Colon (tissue), 2 donors: ENCODE measurements at regions not wholly inside any gene's neighbourhood (a gene's known extent, or its start where the extent isn't known, plus 50 kb on each side); places are given as distances from the start of the nearest gene placed in this dataset.

ENCODE experiments used
- FAIRE-seq: peaks from 2 replicates; lab custom pipeline; 2012; peaks lifted over from hg19 to GRCh38; lab: Jason Lieb, UNC
- donor health status: control.
- donor health status: control.

DNA sequence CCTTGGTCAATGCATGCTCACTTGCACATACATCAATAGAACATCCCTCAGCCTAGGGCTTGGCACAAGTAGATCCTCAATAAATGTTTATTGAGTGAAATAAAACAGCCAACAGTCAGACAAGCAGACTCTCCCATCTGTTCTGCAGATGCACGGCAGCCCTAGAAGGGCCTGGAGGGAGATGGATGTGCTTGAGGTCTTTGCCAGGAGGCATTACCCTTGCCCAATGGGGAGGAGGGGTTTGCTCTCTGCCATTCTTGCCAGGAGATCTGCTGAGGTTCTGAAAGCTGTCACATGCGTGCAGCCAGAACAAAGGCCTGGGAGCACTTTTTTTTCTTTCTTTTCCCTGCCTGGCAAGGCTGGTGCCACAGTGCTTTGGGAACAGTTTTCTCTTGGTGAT, 349.3 kb upstream of the THRB start:
- FAIRE-seq: no peak

DNA sequence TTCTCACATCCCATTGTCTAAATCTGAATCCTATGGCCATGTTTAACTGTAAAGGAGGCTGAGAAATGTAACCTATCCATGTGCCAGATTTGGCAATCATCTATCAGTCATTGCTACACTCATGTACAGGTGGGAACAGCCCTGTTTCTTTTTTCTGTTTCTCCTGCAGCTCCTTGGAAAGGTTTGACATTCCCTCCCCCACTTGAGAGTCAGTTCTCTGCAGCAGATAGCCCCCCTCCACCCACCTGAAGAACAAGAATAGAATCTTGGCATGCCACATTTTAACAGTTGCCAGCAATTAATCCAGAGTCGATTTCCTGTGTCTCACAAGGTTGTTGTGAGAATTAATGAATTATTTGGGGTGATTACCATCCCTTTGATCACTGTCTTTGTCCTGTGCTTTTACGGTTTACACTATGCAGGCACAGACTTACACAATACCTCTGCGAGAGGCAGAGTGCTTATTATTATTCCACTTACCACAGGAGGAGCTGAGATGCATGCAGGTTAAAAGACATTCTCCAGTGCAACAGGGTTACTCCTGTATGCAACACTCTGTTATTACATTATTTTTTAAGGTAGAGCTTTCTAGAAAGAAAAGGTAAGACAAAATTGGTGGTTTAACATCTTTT, 351.0 kb upstream of the THRB start:
- FAIRE-seq: no peak

DNA sequence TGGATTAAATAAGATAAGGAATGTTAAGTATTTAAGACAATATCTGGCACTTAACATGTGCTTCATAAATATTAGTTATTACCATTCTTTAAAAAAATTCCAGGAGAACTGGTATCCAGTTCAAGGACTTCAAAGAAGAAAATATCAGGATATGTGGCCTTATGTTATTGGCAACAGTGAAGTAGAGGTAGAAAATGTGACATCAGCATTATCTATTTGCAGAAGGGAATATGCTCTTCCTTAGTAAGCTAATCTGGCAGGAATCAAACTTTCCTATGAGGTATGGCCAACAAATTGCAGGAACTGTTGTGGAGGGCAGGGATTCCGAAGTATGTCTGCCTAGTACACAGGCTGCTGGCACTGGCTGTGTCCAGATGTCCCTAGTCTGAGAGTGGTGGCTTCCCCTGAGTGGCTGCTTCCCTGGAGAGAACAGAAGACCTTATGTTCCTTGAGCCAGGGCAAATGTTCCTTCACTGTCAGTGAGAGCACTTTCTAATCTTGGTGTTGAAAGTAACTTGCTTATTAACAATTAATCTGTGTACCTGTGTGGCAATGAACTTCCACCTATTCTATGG, 351.7 kb upstream of the THRB start:
- FAIRE-seq: no peak

DNA sequence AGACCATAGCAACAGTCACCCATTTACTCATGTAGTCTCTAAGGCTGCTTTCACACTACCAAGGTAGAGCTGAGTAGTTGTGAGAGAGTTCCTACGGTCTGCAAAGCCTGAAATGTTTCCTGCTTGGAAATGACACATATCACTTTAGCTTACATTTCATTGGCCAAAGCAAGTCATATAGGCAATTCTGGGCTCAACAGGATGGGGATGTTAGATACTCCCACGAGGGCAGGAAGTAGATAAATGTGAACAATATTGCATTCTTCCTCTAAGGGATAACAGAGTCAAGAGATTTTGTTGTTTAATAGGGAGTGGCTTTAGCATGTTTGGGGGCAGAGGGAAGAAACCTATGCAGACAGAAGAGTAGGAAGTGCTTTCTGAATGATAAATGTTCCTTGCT, 355.6 kb upstream of the THRB start:
- FAIRE-seq: no peak

DNA sequence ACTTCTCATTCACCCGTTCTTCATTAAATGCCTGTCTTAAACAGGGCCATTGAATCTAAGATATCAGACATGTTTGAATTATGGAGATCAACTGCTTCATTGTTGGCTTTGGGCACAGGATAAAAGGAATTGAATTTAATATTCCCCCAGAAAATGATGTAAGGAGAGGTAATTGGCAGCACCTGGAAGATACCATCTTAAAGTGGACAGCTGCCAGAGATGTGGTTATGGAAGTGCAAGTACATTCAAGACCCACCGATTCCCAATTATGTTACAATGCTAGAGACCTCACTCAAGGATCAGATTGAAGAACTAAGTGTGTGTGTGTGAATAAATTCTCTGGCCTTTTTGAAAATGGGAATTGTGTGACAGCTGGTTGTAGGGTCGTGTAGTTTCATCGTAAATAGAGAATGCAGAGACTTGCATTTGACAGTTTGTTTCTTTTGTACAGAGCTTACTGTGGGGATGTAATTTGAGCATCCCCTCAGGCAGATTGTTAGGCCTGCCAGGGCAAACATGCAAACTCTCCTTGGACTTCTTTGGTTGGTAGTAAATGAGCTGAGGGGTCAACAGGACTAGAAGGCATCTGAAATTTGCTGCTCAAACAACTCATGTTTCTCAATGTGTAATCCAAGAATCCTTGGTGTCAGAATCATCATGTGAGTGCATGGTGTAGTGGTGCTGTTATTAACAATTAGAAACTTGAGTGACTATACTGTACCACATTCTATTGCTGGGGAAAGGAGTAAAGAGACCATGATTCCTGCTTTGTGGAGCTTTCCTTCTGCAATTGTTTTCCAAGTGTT, 359.2 kb upstream of the THRB start:
- FAIRE-seq: no peak

DNA sequence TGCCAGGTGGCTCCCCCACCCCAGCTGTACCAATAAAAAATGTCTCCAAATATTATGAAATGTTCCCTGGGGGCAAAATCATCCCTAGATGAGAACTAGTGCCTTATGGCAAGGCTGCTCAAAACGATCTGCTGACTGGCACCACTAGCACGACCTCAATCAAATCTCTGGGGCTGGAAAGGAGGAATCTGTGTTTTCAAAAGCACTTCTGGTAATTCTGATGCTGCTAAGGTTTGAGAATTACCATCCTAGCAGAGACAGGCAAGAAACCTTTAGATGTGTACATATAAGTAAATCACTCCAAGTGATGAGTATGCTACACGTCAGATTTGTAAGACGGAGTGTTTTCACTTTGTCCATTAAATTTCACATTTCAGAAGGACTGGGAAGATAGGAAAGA, 360.1 kb upstream of the THRB start:
- no peak for FAIRE-seq

DNA sequence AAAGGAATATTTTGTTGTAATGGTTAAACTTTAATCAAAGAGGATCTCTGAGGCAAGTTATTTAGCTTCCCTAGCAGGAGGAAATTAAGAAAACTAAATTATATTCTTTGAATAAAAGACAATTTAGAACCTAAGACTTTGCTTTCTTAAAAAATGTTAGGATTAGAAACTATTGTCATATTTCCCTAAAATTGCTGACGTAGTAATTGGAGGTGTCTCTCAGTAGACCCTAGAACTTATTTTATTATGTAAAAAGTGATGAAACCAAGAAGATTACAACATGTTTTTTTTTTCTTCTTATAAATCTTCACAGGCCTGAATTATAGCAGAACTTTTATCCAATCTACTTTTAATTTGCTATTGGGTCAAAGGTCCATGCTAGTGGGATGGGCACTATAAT, 363.3 kb upstream of the THRB start:
- FAIRE-seq: no peak

DNA sequence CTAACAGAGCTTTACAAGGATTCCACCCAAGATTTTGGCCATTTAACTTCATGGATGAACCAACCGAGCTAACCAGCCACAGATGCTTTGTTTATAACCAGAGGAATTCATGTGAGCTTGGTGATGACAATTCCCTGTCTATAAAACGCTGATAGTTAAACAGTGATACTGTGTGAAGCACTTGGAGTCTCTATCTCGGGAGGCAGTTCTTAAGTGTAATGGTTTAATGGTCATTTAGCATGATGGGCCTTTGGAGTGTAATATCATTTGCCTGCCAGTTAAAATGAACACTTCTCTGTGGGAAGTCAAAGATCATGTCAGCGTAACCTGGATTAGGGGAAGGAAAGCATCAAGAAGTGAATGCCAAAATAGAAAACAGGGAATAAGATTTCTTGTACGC, 368.6 kb upstream of the THRB start:
- FAIRE-seq: no peak

DNA sequence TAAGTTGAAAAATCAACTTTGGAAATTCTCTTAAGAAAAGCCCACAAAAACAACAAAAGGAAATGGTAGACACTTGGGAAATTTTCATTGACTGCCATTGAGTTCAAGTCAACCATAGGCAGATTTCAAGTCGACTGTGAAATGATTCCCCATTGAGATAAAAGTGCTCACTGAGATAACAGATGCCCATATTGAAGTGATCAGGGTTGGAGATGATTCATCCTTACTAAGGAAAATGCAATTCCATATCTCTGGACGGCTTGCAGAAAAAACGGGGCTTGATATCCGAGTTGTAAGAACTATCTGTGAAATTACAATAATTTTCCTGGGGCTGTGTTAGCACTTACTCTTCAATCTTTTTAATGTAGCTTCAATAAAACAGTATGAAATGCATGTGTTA, 373.1 kb upstream of the THRB start:
- no peak for FAIRE-seq

DNA sequence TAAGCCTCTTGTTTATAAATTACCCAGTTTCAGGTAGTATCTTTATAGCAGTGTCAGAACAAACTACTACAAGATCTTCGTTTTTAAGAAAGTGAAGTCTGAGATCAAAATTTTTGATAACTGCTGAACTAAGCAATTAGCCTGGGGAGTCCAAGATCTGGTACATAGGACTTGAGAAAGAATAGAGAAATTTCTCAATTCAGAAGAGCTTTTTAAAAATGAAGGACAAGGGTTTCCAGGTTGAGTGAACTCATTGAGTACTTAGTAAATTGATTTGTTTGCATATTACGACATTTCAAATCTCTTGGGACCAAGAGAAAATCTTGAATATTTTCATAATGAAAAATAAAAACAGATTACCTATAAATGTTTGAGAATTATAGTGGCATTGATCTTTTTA, 386.6 kb upstream of the THRB start:
- no peak for FAIRE-seq

DNA sequence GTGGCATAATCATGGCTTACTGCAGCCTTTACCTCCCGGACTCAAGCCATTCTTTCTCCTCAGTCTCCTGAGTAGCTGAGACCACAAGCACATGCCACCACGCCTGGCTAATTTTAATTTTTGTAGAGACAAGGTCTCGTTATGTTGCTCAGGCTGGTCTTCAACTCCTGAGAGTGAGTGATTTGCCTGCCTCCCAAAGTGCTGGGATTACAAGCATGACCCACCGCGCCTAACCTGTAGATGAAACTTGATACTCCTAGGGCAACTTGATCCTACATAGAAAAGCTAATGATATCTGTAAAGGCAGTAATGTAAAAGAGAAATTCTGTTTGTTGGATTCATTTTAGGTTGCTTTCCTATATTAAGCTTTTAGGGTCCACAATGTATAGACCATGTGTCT, 391.9 kb upstream of the THRB start:
- no peak for FAIRE-seq

DNA sequence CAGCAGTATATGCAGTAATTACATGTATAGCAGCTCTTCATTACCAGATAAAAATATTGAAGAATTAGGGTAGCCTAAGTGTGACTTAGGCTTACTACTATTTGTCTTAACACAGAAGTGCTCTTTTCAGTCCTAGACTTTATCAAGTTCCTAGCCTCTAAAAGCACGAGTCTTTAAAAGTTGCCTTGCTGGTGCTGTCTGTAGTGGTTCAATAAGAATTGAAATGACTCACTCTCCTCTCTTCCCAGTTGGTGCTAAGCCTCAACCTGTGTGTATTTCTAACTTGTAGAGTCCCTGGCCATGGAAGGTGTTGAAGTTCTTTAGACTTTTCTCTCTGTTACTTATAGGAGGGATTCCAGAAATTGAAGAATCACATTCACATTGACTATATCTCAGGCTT, 395.4 kb upstream of the THRB start:
- no peak for FAIRE-seq

DNA sequence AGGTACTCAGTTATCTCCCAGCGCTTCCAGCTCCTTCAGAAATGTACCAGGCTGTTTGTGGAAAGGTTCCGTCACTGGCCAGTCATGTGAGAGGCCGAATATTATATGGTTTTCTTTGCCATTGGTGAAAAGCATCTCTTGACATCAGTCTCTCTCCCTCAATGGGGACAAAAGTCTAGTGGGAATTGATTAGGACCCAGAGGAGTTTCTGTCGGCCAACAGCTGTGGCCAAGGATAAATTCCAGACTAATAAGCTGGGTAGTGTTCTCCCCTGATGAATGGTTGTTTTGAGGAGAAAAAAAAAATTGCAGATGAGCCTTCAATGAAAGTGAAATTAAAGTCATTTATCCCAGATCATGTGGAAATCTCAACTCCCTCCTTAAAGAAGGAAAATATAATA, 404.7 kb upstream of the THRB start:
- no peak for FAIRE-seq

DNA sequence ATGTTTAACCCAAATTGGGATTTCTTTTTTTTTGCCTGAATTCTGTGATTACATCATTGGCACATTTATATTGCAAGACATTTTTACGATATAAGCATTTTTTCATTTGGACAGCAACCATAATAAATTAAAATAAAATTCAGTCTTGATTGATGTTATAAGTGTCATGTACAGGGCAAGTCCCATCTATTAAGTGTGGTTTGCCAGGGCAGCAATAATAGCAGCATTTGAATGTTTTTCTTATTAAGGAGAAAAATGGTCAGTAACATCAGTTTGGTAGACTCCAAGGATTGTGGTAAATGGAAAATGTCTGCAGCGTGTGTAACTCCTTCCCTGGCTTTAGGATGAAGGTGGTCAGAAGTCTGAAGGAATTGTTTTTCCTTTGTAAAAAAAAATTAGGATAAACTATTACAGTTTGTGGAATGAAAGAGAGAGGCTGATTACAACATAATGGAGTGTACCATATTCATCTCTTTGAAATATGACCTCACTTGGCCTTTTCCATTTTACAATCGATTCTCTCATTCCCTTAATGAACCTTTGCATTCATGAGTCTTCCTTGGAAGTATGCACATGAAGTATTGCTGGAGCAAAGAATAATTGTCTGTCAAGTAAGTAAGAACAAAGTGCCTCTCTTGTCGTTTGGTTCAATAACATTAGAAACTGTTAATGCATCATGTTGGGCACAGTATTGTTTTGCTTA, 405.4 kb upstream of the THRB start:
- FAIRE-seq: no peak

DNA sequence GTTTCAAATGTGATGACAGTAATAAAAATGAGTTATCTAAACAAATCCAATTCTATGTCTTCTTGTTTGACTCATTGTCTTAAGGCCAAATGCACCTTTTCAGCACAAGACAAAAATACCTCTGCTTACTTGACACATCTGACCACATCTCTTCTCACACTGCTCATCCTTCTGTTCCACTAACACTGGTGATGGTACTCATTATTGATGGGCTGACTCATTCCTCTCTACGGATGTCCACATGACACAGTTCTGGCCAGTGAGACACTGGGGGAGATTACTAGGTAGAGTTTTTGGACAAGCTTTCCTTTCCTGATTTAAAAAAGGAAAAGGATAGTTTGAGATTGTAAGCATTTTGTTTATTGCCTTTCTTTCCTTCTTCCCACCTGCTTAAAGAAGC, 410.6 kb upstream of the THRB start:
- FAIRE-seq: no peak

DNA sequence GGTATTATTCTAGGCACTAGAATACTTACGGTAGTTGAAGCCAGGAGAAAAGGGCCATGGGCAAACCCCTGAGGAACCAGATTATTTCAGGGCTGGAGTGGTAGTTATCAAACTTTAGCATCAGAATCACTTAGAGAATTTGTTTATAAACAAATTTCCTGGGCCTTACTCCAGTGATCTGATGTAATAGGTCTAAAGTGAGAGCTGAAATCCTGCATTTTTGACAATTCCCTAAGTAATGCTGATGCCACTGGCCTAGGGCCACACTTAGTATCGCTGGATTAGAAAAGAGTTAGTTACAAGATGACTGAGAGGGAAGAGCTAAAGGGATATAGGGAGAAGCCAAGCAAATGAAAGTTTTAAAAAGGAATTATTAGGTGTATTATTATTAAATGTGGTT, 412.5 kb upstream of the THRB start:
- FAIRE-seq: no peak

DNA sequence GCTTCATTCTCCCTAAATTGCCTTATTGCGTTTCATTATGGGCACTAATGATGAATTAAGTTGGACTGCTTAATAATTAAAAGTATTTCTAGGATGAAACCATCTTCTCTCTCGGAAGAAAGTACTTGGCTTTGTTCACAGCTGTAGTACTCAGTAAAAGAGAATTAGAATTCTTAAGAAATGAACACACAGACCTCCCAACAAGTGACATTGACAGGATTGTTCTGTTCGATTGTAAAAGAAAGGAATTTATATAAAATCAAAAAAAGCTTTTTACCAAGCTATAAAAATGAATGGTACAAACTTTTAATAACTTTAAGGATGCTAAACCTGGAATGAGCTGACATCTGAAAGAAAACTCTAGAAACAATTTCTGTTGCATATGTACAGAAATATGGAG, 416.4 kb upstream of the THRB start:
- FAIRE-seq: no peak

DNA sequence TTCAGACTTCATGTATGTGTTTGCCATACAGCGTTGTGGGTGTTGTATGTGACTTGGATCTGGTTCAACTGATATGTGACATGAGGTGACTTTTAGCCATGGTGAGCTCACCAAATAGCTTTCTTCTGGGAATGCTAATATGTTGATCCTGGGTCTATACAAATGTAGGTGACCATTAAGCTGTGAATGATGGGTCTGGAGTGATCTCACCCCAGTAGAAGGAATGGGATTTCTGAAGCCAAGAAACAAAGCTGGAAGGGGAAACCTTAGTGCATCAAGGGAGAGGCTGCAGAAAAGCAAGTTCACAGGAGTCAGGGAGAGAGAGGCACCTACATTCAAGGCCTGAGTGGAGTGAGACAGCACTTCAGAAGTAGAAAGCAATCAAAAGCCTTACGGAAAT, 421.0 kb upstream of the THRB start:
- no peak for FAIRE-seq

DNA sequence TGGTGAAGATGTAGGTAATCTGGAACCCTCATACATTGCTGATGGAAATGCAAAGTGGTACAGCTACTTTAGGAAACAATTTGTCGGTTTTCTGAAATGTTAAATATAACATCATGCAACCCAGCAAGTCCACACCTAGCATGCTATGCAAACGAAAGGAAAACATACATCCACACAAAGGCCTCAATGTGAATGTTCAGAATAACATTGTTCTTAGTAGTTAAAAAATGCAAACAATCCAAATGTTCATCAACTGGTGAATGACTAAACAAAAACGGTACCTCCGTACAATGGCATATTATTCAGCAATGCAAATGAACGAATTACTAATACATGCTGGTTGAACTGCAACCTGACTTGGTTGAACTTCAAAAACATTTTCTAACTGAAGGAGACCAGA, 423.3 kb upstream of the THRB start:
- no peak for FAIRE-seq

DNA sequence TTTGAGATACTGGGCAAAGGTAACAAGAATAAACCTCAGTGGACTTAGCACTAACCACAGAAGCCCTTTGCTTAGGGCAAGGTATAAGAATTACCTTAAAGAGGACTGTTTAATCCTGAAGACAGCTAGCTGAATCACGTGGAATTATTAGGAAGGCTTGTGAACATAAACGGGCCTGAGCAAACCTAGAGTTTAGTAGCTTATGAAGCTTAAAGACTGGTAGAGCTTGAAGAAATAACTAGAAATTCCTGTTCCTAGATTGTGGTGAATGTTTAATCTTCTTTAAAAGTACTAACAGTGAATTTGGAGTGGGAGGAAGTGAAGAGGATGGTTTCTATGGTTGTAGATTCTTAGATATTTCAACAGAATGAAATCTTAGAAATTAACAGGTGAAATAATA, 428.9 kb upstream of the THRB start:
- no peak for FAIRE-seq

DNA sequence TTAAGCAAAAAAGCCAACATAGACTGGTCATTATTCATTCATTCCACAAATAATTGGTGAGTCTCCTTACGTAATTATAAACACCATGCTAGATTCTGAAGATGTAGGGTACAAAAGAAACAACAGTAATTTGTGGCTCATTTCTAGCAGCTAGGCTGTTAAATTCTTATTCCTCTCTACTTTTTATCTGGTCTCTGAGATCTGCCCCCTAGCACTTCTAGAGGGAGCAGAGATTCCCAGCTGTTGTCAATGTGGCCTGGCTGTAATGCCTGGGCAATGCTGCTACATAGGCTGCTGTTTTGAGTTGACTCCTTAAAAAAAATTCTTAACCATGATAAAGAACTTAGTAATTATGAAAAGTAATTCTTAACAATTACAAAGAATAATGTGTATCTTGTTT, 434.9 kb upstream of the THRB start:
- no peak for FAIRE-seq

DNA sequence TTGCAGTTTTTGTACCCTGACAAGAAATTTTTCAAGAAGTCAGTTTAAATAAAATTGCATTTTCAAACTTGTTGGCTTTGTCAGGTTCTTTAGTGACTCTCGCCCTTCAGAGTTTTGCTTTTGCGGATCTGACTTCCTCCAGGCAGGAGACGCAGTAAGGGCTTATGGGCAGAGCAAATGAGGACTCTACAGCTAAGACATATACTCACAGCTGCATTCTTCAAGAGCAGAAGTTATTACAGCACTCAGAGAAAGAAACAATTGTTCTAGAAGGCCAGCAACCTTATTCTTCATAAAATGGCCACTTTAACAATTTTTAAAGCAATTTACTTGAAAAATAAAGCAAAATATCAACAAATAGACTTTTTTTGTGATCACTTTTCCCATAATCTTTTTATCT, 438.8 kb upstream of the THRB start:
- FAIRE-seq: no peak

DNA sequence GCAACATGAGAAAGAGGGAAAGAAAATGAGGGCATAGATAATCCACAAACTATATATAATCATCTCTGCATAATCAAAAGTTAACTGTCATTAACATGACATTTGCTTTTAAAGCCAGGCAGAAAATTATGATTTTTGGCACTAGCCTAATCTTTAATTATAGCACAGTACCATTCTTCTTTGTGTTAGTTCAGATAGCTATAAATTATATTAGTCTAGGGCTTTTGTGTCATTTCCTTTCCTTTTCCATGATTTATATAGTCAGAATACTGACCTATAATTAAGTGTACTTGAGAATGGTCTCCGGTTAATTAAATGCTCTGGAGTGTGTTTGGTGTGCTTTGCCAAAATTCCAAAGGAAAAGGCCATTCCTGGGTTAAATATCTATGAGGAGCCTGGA, 441.9 kb upstream of the THRB start:
- FAIRE-seq: no peak
